Heart right ventricle (tissue), 16 donors: ENCODE measurements at regions not wholly inside any gene's neighbourhood (a gene's known extent, or its start where the extent isn't known, plus 50 kb on each side); places are given as distances from the start of the nearest gene placed in this dataset.

ENCODE experiments used
- ATAC-seq, 8 donors: fragments of 200-7000 bp; cut with Tn5 transposase; one replicate each; pipeline ENCODE4 v1.9.1; 2020; ENCODE audit warnings: mild to moderate bottlenecking in 8 of 8, moderate library complexity in 8 of 8, moderate number of reproducible peaks in 1 of 8
- DNase-seq, 2 donors: peaks; one replicate each; pipeline ENCODE4 v3.0.0-alpha.2; 2020
- H3K27ac ChIP-seq, 10 donors: fragments of 200-600 bp; sonication (generic) in 2 of 10; one replicate each; pipeline versions ENCODE4 v1.5.0 to v1.8.0; 2020 to 2022; ENCODE audit warnings: mild to moderate bottlenecking in 3 of 10
- H3K27me3 ChIP-seq, 7 donors: fragments of 200-600 bp; one replicate each; pipeline ENCODE4 v1.8.0; 2021 to 2022; ENCODE audit warnings: mild to moderate bottlenecking in 2 of 7
- H3K36me3 ChIP-seq, 9 donors: fragments of 200-600 bp; sonication (generic) in 1 of 9; one replicate each; pipeline versions ENCODE4 v1.5.0 to v1.8.0; 2020 to 2022; ENCODE audit warnings: mild to moderate bottlenecking in 2 of 9
- H3K4me1 ChIP-seq, 9 donors: fragments of 200-600 bp; sonication (generic) in 1 of 9; one replicate each; pipeline versions ENCODE4 v1.5.0 to v1.8.0; 2020 to 2022; ENCODE audit warnings: mild to moderate bottlenecking in 4 of 9
- H3K4me3 ChIP-seq, 10 donors: fragments of 200-600 bp; sonication (generic) in 2 of 10; one replicate each; pipeline versions ENCODE4 v1.5.0 to v1.8.0; 2020 to 2022; ENCODE audit warnings: mild to moderate bottlenecking in 7 of 10, moderate library complexity in 2 of 10
- H3K9me3 ChIP-seq, 11 donors: fragments of 200-600 bp in 10 of 11; sonication (generic) in 2 of 11; one replicate each; pipeline versions ENCODE4 v1.5.0 to v1.8.0; 2013 to 2022; ENCODE audit warnings: mild to moderate bottlenecking in 2 of 11, control low read depth in 1 of 11, moderate library complexity in 1 of 11
- CTCF ChIP-seq, 9 donors: fragments of 200-600 bp; sonication (generic) in 2 of 9; IDR thresholded peaks; one replicate each; pipeline versions ENCODE4 v1.5.0 to v1.8.0; 2021 to 2022; ENCODE audit warnings: antibody characterized with exemption in 9 of 9, mild to moderate bottlenecking in 5 of 9, moderate library complexity in 1 of 9
- WGBS, 2 donors: extraction: QIAGEN DNeasy Blood & Tissue Kit; methylation state at CpG; one replicate each; pipeline ENCODE4 v1.1.7; 2013; ENCODE audit warnings: inconsistent platforms in 1 of 2; 5-methylcytosine and 5-hydroxymethylcytosine counted together
- intact Hi-C, 10 donors: fragments of 100-400 bp; cut with DNase I; formaldehyde crosslinking; loops; one replicate each; pipeline versions ENCODE4 v1.11.1 to v1.14.2; 2022
- donor health status: Arrhythmogenic right ventricular cardiomyopathy.
- donor health status: ischemic (EF 13 %, LVEDD 7.1; RV severe dilation, severe dysfunction).
- donor health status: healthy with polysubstance abuse.
- donor health status: DM: no; HTN: yes; CAD: no.
- donor health status: DM: no; HTN: no; CAD: no.
- donor health status: ischemic (EF 25% LVEDD 6.9; RV normal size, moderate dysfunction).
- donor health status: ischemic (EF 25% LVEDD 5.7; RV mildly dilated, moderate dysfunction).
- donor health status: healthy.
- donor health status: DM: yes; HTN: yes; CAD: no.
- donor health status: Ischemic cardiomyopathy.
- donor health status: ischemic (EF 35%, LVEDD 5.7; RV mildly dilated, moderate dysfunction).
- donor health status: nonischemic (EF 11% LVEDD 7.7; RV severe dilation, severe dysfunction).
- donor health status: DM: yes; HTN: yes; CAD: no.
- donor health status: PGD.
- donor health status: ischemic (EF 29% LVEDD 5.4; RV normal size, mild dysfunction).
- donor health status: nonischemic (EF 23%, LVEDD 6.1; RV moderate dilation, normal function).

DNA sequence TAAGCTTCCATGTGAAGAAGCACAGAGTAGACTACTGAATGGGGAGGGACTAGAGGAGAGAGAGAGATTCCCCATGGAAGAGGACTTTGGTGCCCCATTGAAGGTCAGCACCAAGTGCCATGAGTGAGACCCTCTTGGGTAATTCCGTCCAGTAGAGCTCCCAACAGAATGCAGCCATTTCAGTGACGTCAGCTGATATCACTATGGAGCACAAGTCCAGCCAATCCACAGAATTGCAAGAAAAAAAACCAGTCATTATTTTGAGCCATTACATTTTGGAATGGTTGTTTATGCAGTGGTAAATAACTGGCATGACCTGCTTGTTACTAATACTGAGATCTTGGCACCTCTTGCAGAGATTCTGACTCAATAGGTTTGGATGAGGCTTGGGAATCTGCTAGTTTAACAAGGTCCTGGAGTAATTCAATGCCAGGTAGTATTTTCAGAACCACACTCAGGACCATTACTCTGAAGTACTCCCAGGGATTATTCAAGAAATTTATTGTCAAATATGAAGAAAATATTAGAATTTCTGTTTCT, 52.6 kb upstream of the SP8 start:
- DNase-seq, result no peak
- Histone ChIP-seq H3K27me3 (peaks cover 0 to 2% (median 0%) of the 10 kb centered on the region in 7 donors), H3K9me3 (peaks cover 0 to 3% (median 0%) of the 10 kb centered on the region in 11 donors), H3K4me1 (no peaks in the 10 kb centered on the region), H3K36me3 (no peaks in the 10 kb centered on the region), H3K27ac (no peak overlapping the region), H3K4me3 (no peak overlapping the region)
- 65 to 73% methylated on average over 2 of the region's 2 CpGs for WGBS, 2 donors
- intact Hi-C loops, result no loop called here
- TF ChIP-seq CTCF (IDR thresholded peaks at IDR 0.05), result no peak
- no peak for ATAC-seq

DNA sequence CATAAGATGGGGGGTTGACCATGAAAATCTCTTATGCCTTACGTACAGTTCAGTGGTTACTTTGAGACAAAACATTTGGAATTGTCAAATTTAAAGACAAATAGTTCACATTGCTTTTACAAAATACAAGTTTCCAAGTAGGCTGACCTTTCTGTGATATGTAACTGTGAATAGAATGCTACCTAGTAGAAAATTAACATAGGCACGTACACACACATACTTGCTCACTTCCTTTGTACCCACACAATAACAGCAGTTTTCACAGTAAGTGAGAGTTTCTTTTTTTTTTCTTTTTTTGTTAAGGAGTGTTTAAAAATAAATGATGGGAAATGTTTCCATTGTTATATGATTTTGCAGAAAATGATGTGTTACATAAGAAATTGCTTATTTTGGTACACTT, 53.3 kb upstream of the SP8 start:
- H3K4me1 ChIP-seq, result no peaks in the 10 kb centered on the region
- 70 to 72% methylated on average over 2 of the region's 2 CpGs for WGBS, 2 donors

GRCh38 chr7:20846791-20847190, 60.1 kb upstream of the SP8 start:
- Histone ChIP-seq H3K27me3 (peaks cover 0 to 6% (median 0%) of the 10 kb centered on the region in 7 donors), H3K36me3 (no peaks in the 10 kb centered on the region), H3K9me3 (no peaks in the 10 kb centered on the region), H3K27ac (no peak overlapping the region), H3K4me3 (no peak overlapping the region), H3K4me1 (no peaks in the 10 kb centered on the region)
- WGBS, 2 donors, result 81 to 88% methylated on average over 6 of the region's 6 CpGs
- TF ChIP-seq CTCF (IDR thresholded peaks at IDR 0.05), result no peak
- DNase-seq (no peak), ATAC-seq (no peak)
- intact Hi-C loops, result no loop called here

More for the DNA sequence above, 53.3 kb upstream of the SP8 start:
- Histone ChIP-seq H3K27ac (no peak overlapping the region), H3K9me3 (peaks cover 0 to 3% (median 0%) of the 10 kb centered on the region in 11 donors), H3K27me3 (peaks cover 0 to 6% (median 0%) of the 10 kb centered on the region in 7 donors), H3K4me3 (no peak overlapping the region), H3K36me3 (no peaks in the 10 kb centered on the region)
- DNase-seq, result no peak
- ATAC-seq, result no peak
- TF ChIP-seq CTCF (IDR thresholded peaks at IDR 0.05), result no peak
- intact Hi-C loops, result no loop called here

- H3K4me3 ChIP-seq, result no peak overlapping the region
- ATAC-seq (no peak), DNase-seq (no peak)
- no peaks in the 10 kb centered on the region for H3K9me3 ChIP-seq
- intact Hi-C loops, result no loop called here
- 70 to 74% methylated on average over 3 of the region's 3 CpGs for WGBS, 2 donors
- no peak overlapping the region for H3K27ac ChIP-seq
- no peaks in the 10 kb centered on the region for H3K36me3 ChIP-seq
- H3K27me3 ChIP-seq, result no peaks in the 10 kb centered on the region
- H3K4me1 ChIP-seq, result no peaks in the 10 kb centered on the region
- no peak for TF ChIP-seq CTCF (IDR thresholded peaks at IDR 0.05)
Measured at GRCh38 chr7:20858951-20859350, 72.3 kb upstream of the SP8 start.
